Neural cell (in vitro differentiated cells): ENCODE measurements at regions not wholly inside any gene's neighbourhood (a gene's known extent, or its start where the extent isn't known, plus 50 kb on each side); places are given as distances from the start of the nearest gene placed in this dataset.
"Not testable (repeated sequence)": the region's sequence is repeated elsewhere in the genome, so short reads cannot be mapped to it uniquely, and the experiment has no call there.

Experiments used
- H2AFZ ChIP-seq: fragments of 200-600, 300-800 bp; sonication (generic), shearing (Covaris generic); 2 replicates; pipeline ENCODE4 v1.6.0; 2014; ENCODE audit warnings: low read depth, mild to moderate bottlenecking, antibody characterized with exemption, low read length, moderate library complexity
- H3F3A ChIP-seq: fragments of 200-600 bp; shearing (Covaris generic); 2 replicates; pipeline ENCODE4 v1.6.1; 2016; ENCODE audit warnings: mild to moderate bottlenecking, moderate library complexity, mixed read lengths, antibody characterized with exemption, low read length; ENCODE audit not compliant: insufficient read depth, poor library complexity, severe bottlenecking
- H3K27ac ChIP-seq: fragments of 200-600, 300-800 bp; sonication (generic), shearing (Covaris generic); 2 replicates; pipeline ENCODE4 v1.5.1; 2014; ENCODE audit warnings: mild to moderate bottlenecking, low read length, moderate library complexity
- H3K27me3 ChIP-seq: fragments of 300-800, 200-600 bp; sonication (generic), shearing (Covaris generic); 2 replicates; pipeline ENCODE4 v1.6.0; 2014; ENCODE audit warnings: mild to moderate bottlenecking, low read depth, low read length, moderate library complexity; ENCODE audit not compliant: insufficient read depth
- H3K36me3 ChIP-seq: fragments of 300-800, 200-600 bp; sonication (generic), shearing (Covaris generic); 2 replicates; pipeline ENCODE4 v1.5.1; 2014; ENCODE audit warnings: mild to moderate bottlenecking, antibody characterized with exemption, low read length, moderate library complexity; ENCODE audit not compliant: insufficient read depth
- H3K4me2 ChIP-seq: fragments of 300-800, 200-600 bp; sonication (generic), shearing (Covaris generic); 2 replicates; pipeline ENCODE4 v1.6.0; 2014; ENCODE audit warnings: mild to moderate bottlenecking, low read length
- H3K4me3 ChIP-seq: fragments of 300-800, 200-600 bp; sonication (generic), shearing (Covaris generic); 2 replicates; pipeline ENCODE4 v1.5.1; 2014; ENCODE audit warnings: mild to moderate bottlenecking, low read length, moderate library complexity
- H3K79me2 ChIP-seq: fragments of 200-600 bp; shearing (Covaris generic); replicated peaks from 2 replicates; pipeline ENCODE4 v1.6.0; 2014; ENCODE audit warnings: mild to moderate bottlenecking, low read length, moderate library complexity; ENCODE audit not compliant: insufficient read depth
- H3K9ac ChIP-seq: fragments of 300-800, 200-600 bp; sonication (generic), shearing (Covaris generic); 2 replicates; pipeline ENCODE4 v1.6.1; 2016; ENCODE audit warnings: mild to moderate bottlenecking, low read length, mixed read lengths
- H3K9me2 ChIP-seq: fragments of 200-600 bp; shearing (Covaris generic); 2 replicates; pipeline ENCODE4 v1.6.1; 2016; ENCODE audit warnings: mild to moderate bottlenecking, low read length, mixed read lengths; ENCODE audit not compliant: insufficient read depth
- H3K9me3 ChIP-seq: fragments of 200-600, 300-800 bp; sonication (generic), shearing (Covaris generic); 2 replicates; pipeline ENCODE4 v1.6.1; 2016; ENCODE audit warnings: mild to moderate bottlenecking, mixed run types, low read length, moderate library complexity, mixed read lengths
- H4K20me1 ChIP-seq: fragments of 200-600 bp; shearing (Covaris generic); 2 replicates; pipeline ENCODE4 v1.6.1; 2016; ENCODE audit warnings: mild to moderate bottlenecking, mixed run types; ENCODE audit not compliant: insufficient read depth
- EP300 ChIP-seq: fragments of 450-650 bp; conservative IDR thresholded peaks from 2 replicates; pipeline ENCODE4 v1.6.1; 2014; ENCODE audit warnings: antibody characterized with exemption, mild to moderate bottlenecking, moderate library complexity; ENCODE audit not compliant: poor library complexity, severe bottlenecking
- EZH2 ChIP-seq: fragments of 200-600, 300-800 bp; shearing (Covaris generic), sonication (generic); IDR thresholded peaks from 2 replicates; pipeline ENCODE4 v1.6.1; 2014; ENCODE audit warnings: antibody characterized with exemption, low read length, borderline replicate concordance, mild to moderate bottlenecking; ENCODE audit not compliant: insufficient read depth, poor library complexity, severe bottlenecking
- POLR2AphosphoS5 ChIP-seq: IDR thresholded peaks from 2 replicates; pipeline ENCODE4 v1.6.1; 2012
- RAD21 ChIP-seq: fragments of 450-650 bp; conservative IDR thresholded peaks from 2 replicates; pipeline ENCODE4 v1.6.1; 2014; ENCODE audit warnings: antibody characterized with exemption, mild to moderate bottlenecking, moderate library complexity
- TAF1 ChIP-seq: IDR thresholded peaks from 2 replicates; pipeline ENCODE4 v1.6.1; 2012; ENCODE audit warnings: low read depth
- TF ChIP-seq, protein P1 (sequence below): IDR thresholded peaks from 2 replicates; pipeline ENCODE4 v1.6.1; 2012; ENCODE audit warnings: borderline replicate concordance
- TF ChIP-seq, protein P2 (sequence below): fragments of 450-650 bp; IDR thresholded peaks from 2 replicates; pipeline ENCODE4 v1.5.1; 2014; ENCODE audit warnings: antibody characterized with exemption, mild to moderate bottlenecking, moderate library complexity; ENCODE audit not compliant: poor library complexity, severe bottlenecking

DNA sequence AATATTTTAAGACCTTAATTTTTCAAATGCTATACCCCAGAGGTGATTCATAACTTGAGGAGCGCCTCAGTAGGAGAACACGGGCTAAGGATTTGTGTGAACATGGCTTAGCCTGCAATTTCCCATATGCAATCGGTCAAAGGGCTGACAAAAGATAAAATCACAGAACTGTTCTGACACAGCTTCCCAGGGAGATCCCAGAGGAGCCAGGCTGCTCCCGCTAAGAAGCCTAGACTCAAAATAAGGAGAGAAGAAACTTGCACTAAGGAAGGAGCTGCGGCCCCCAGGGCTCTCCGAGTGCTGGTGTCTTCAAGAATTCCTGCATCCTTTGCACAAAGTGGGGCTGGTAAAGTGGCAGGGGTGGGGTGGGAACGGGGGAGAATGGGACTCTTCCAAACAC, 106.3 kb upstream of the DLG1 start:
- Histone ChIP-seq H4K20me1 (no peaks in the 10 kb centered on the region), H2AFZ (no peak overlapping the region), H3K9ac (no peak overlapping the region), H3K27me3 (no peaks in the 10 kb centered on the region), H3F3A (no peaks in the 10 kb centered on the region), H3K36me3 (no peaks in the 10 kb centered on the region), H3K79me2 (no peaks in the 10 kb centered on the region), H3K4me2 (no peak overlapping the region), H3K9me2 (no peaks in the 10 kb centered on the region), H3K9me3 (no peaks in the 10 kb centered on the region), H3K27ac (no peak overlapping the region), H3K4me3 (no peak overlapping the region)
- TF ChIP-seq EP300 (no peak), RAD21 (no peak)
- TF ChIP-seq, protein P1, sequence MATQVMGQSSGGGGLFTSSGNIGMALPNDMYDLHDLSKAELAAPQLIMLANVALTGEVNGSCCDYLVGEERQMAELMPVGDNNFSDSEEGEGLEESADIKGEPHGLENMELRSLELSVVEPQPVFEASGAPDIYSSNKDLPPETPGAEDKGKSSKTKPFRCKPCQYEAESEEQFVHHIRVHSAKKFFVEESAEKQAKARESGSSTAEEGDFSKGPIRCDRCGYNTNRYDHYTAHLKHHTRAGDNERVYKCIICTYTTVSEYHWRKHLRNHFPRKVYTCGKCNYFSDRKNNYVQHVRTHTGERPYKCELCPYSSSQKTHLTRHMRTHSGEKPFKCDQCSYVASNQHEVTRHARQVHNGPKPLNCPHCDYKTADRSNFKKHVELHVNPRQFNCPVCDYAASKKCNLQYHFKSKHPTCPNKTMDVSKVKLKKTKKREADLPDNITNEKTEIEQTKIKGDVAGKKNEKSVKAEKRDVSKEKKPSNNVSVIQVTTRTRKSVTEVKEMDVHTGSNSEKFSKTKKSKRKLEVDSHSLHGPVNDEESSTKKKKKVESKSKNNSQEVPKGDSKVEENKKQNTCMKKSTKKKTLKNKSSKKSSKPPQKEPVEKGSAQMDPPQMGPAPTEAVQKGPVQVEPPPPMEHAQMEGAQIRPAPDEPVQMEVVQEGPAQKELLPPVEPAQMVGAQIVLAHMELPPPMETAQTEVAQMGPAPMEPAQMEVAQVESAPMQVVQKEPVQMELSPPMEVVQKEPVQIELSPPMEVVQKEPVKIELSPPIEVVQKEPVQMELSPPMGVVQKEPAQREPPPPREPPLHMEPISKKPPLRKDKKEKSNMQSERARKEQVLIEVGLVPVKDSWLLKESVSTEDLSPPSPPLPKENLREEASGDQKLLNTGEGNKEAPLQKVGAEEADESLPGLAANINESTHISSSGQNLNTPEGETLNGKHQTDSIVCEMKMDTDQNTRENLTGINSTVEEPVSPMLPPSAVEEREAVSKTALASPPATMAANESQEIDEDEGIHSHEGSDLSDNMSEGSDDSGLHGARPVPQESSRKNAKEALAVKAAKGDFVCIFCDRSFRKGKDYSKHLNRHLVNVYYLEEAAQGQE: no peak

- Histone ChIP-seq H3K9me3 (no peaks in the 10 kb centered on the region), H3K79me2 (no peaks in the 10 kb centered on the region), H3K27ac (no peak overlapping the region), H3K9me2 (no peaks in the 10 kb centered on the region), H4K20me1 (no peaks in the 10 kb centered on the region), H3K4me3 (no peak overlapping the region), H2AFZ (no peak overlapping the region), H3K36me3 (no peaks in the 10 kb centered on the region), H3K9ac (no peak overlapping the region), H3K4me2 (no peak overlapping the region), H3K27me3 (no peaks in the 10 kb centered on the region), H3F3A (no peaks in the 10 kb centered on the region)
- TF ChIP-seq, protein P1: no peak
- TF ChIP-seq TAF1 (no peak), EZH2 (no peak), POLR2AphosphoS5 (no peak)
- TF ChIP-seq, protein P2, sequence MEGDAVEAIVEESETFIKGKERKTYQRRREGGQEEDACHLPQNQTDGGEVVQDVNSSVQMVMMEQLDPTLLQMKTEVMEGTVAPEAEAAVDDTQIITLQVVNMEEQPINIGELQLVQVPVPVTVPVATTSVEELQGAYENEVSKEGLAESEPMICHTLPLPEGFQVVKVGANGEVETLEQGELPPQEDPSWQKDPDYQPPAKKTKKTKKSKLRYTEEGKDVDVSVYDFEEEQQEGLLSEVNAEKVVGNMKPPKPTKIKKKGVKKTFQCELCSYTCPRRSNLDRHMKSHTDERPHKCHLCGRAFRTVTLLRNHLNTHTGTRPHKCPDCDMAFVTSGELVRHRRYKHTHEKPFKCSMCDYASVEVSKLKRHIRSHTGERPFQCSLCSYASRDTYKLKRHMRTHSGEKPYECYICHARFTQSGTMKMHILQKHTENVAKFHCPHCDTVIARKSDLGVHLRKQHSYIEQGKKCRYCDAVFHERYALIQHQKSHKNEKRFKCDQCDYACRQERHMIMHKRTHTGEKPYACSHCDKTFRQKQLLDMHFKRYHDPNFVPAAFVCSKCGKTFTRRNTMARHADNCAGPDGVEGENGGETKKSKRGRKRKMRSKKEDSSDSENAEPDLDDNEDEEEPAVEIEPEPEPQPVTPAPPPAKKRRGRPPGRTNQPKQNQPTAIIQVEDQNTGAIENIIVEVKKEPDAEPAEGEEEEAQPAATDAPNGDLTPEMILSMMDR: no peak
Observed at GRCh38 chr3:197404030-197404429, 105.6 kb upstream of the DLG1 start.

GRCh38 chr3:197402401-197402800, 104.0 kb upstream of the DLG1 start:
- not testable (repeated sequence) for H3K9ac ChIP-seq, H3F3A ChIP-seq, H3K9me3 ChIP-seq, H3K4me2 ChIP-seq, H3K9me2 ChIP-seq, H3K27ac ChIP-seq, H4K20me1 ChIP-seq, H3K36me3 ChIP-seq, H2AFZ ChIP-seq, H3K79me2 ChIP-seq, H3K27me3 ChIP-seq, H3K4me3 ChIP-seq
